KMS-11 (cell line): ENCODE measurements at regions not wholly inside any gene's neighbourhood (a gene's known extent, or its start where the extent isn't known, plus 50 kb on each side); places are given as distances from the start of the nearest gene placed in this dataset.

ENCODE experiments used
- H2AFZ ChIP-seq: fragments of 200-600 bp; sonication (generic); 2 replicates; pipeline ENCODE4 v1.6.1; 2016; ENCODE audit warnings: antibody characterized with exemption, mixed run types, low read depth
- H3K27ac ChIP-seq: fragments of 200-600 bp; sonication (generic); 2 replicates; pipeline ENCODE4 v1.6.1; 2016; ENCODE audit warnings: mild to moderate bottlenecking, mixed run types
- H3K27me3 ChIP-seq: fragments of 200-600 bp; sonication (generic); 2 replicates; pipeline ENCODE4 v1.6.1; 2017; ENCODE audit warnings: mild to moderate bottlenecking, low read depth, mixed run types, moderate library complexity; ENCODE audit not compliant: insufficient read depth
- H3K36me3 ChIP-seq: fragments of 200-600 bp; sonication (generic); 2 replicates; pipeline ENCODE4 v1.6.1; 2017; ENCODE audit warnings: mild to moderate bottlenecking, mixed run types; ENCODE audit not compliant: insufficient read depth
- H3K4me1 ChIP-seq: fragments of 200-600 bp; sonication (generic); 2 replicates; pipeline ENCODE4 v1.6.1; 2016; ENCODE audit warnings: mild to moderate bottlenecking, low read depth, mixed run types; ENCODE audit not compliant: poor library complexity, severe bottlenecking
- H3K4me2 ChIP-seq: fragments of 200-600 bp; sonication (generic); 2 replicates; pipeline ENCODE4 v1.7.0; 2016; ENCODE audit warnings: mild to moderate bottlenecking, mixed run types
- H3K4me3 ChIP-seq: fragments of 200-600 bp; sonication (generic); IDR thresholded peaks from 2 replicates; pipeline ENCODE4 v1.6.1; 2017; ENCODE audit warnings: low read depth, low read length, mixed read lengths; ENCODE audit not compliant: insufficient read depth
- H3K79me2 ChIP-seq: fragments of 200-600 bp; sonication (generic); 2 replicates; pipeline ENCODE4 v1.6.1; 2016; ENCODE audit warnings: low read depth, mixed run types; ENCODE audit not compliant: insufficient read depth
- H3K9ac ChIP-seq: fragments of 200-600 bp; sonication (generic); 2 replicates; pipeline ENCODE4 v1.6.1; 2016; ENCODE audit warnings: mild to moderate bottlenecking, mixed run types
- H4K20me1 ChIP-seq: fragments of 200-600 bp; sonication (generic); 2 replicates; pipeline ENCODE4 v1.6.1; 2016; ENCODE audit warnings: mild to moderate bottlenecking, mixed run types; ENCODE audit not compliant: insufficient read depth
- CTCF ChIP-seq: fragments of 200-600 bp; sonication (generic); conservative IDR thresholded peaks from 2 replicates; pipeline ENCODE4 v1.6.1; 2017; ENCODE audit warnings: low read depth, mild to moderate bottlenecking, antibody characterized with exemption, low read length, moderate library complexity, mixed read lengths

- Histone ChIP-seq H4K20me1 (no peaks in the 10 kb centered on the region), H2AFZ (no peak overlapping the region), H3K9ac (no peak overlapping the region), H3K79me2 (no peaks in the 10 kb centered on the region), H3K4me1 (no peaks in the 10 kb centered on the region), H3K27ac (no peak overlapping the region), H3K36me3 (no peaks in the 10 kb centered on the region), H3K4me2 (no peak overlapping the region), H3K4me3 (no peak overlapping the region), H3K27me3 (no peaks in the 10 kb centered on the region)
- TF ChIP-seq CTCF = no peak
These were observed 473.2 kb downstream of the RBFOX1 start for GRCh38 chr16:7805686-7806396.

GRCh38 chr16:7804635-7805195, 472.1 kb downstream of the RBFOX1 start:
- no peak overlapping the region for H3K27ac ChIP-seq
- H3K36me3 ChIP-seq = no peaks in the 10 kb centered on the region
- H2AFZ ChIP-seq = no peak overlapping the region
- H4K20me1 ChIP-seq = no peaks in the 10 kb centered on the region
- no peaks in the 10 kb centered on the region for H3K79me2 ChIP-seq
- no peaks in the 10 kb centered on the region for H3K27me3 ChIP-seq
- no peaks in the 10 kb centered on the region for H3K4me1 ChIP-seq
- no peak for TF ChIP-seq CTCF
- no peak overlapping the region for H3K4me3 ChIP-seq
- H3K9ac ChIP-seq = no peak overlapping the region
- no peak overlapping the region for H3K4me2 ChIP-seq

GRCh38 chr16:7792346-7792745, 459.7 kb downstream of the RBFOX1 start:
- Histone ChIP-seq H3K4me2 (no peak overlapping the region), H3K36me3 (no peaks in the 10 kb centered on the region), H3K27ac (no peak overlapping the region), H3K27me3 (no peaks in the 10 kb centered on the region), H3K4me3 (no peak overlapping the region), H3K9ac (no peak overlapping the region), H4K20me1 (no peaks in the 10 kb centered on the region), H3K79me2 (no peaks in the 10 kb centered on the region), H2AFZ (no peak overlapping the region), H3K4me1 (no peaks in the 10 kb centered on the region)
- TF ChIP-seq CTCF = no peak

- H4K20me1 ChIP-seq = no peaks in the 10 kb centered on the region
- TF ChIP-seq CTCF = no peak
- H3K27me3 ChIP-seq = no peaks in the 10 kb centered on the region
- no peak overlapping the region for H3K9ac ChIP-seq
- H3K4me2 ChIP-seq = no peak overlapping the region
- H2AFZ ChIP-seq = no peak overlapping the region
- no peaks in the 10 kb centered on the region for H3K79me2 ChIP-seq
- H3K4me1 ChIP-seq = no peaks in the 10 kb centered on the region
- no peak overlapping the region for H3K4me3 ChIP-seq
- H3K27ac ChIP-seq = no peak overlapping the region
- no peaks in the 10 kb centered on the region for H3K36me3 ChIP-seq
These were observed 458.5 kb downstream of the RBFOX1 start for GRCh38 chr16:7791028-7791590.
